ENCODE measurements at regions not wholly inside any gene's neighbourhood (a gene's known extent, or its start where the extent isn't known, plus 50 kb on each side); places are given as distances from the start of the nearest gene placed in this dataset.

DNA sequence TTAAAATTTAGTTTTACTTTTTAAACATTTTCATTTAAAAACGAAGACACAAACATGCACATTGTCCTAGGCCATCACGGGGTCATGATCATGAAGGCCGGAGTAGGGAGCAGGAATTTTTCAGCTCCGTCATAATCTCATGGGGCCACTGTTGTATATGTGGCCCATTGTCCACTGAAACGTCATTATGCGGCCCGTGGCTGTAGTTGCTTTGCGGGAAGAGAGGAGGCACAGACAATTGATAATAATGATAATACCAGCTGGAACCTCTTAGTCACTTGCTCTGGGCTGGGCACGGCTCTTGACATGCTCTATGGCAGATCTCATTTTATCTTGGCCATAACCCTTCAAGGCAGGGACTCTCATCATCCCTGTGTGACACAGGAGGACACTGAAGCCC lies 56.5 kb upstream of the FNDC1 start:
- CTCF ChIA-PET: interaction anchor here (0.6 to 1.8 kb wide), 5 partner anchors 15 to 128 kb away, joined by 3 to 5 read pairs (median 3); no protein-coding TSS in a partner anchor
- Histone ChIP-seq H3K4me1 (ENCODE audit: control insufficient read depth in 2 of 2, insufficient read depth in 2 of 2, low read length in 2 of 2) (peaks cover 34 to 37% of the 10 kb centered on the region in 2 donors), H3K27me3 (ENCODE audit: control insufficient read depth in 2 of 2, insufficient read depth in 2 of 2, low read length in 2 of 2) (no peaks in the 10 kb centered on the region), H3K36me3 (ENCODE audit: control insufficient read depth in 2 of 3, insufficient read depth in 3 of 3, low read length in 3 of 3) (no peaks in the 10 kb centered on the region), H3K9me3 (ENCODE audit: control insufficient read depth in 2 of 3, low read length in 3 of 3) (no peaks in the 10 kb centered on the region), H3K27ac (ENCODE audit: low read depth, low read length) (no peak overlapping the region), H3K4me3 (ENCODE audit: low read length) (no peak overlapping the region)
- intact Hi-C loops (cut with micrococcal nuclease): no loop called here
- H3K27me3 Mint-ChIP-seq: peaks cover 0 to 2% (median 0%) of the 10 kb centered on the region in 5 donors
- POLR2A ChIA-PET: interaction anchor here (13.3 kb wide), 1 partner anchor 73 kb away, joined by 267 read pairs; the partner anchor contains the start of gene TAGAP
- H3K36me3 Mint-ChIP-seq: no peaks in the 10 kb centered on the region
- DNase-seq (no peak), ATAC-seq (no peak)
- peaks cover 22 to 45% (median 33%) of the 10 kb centered on the region in 7 donors for H3K4me1 Mint-ChIP-seq
- no peaks in the 10 kb centered on the region for H3K9me3 Mint-ChIP-seq
- no peak overlapping the region for H3K27ac Mint-ChIP-seq
- no peak overlapping the region for H3K4me3 Mint-ChIP-seq

DNA sequence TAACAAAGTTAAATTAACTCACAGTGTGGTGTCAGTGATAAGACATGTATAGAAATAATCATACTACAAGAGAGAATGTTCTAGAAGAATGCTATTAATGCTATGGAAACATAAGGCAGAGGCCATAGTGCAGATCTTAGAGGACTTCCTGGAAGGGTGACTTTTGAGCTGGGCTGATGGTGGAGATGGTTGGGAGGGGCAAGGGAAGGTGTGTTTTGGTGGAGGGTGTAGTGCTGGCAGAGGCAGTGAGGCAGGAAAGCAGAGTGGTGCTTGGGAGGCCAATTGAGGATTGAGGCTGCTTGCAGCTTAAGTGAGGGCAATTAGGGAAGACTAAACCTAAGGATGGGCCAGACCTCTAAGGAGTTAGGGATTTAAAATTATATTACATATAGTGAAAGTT lies 58.5 kb upstream of the FNDC1 start:
- no peak for DNase-seq
- H3K27me3 ChIP-seq (ENCODE audit: control insufficient read depth in 2 of 2, insufficient read depth in 2 of 2, low read length in 2 of 2): no peaks in the 10 kb centered on the region
- H3K4me3 ChIP-seq (ENCODE audit: low read length): no peak overlapping the region
- CTCF ChIA-PET: interaction anchor here (1.1 to 10.9 kb wide), 6 partner anchors 24 to 878 kb away, joined by 3 to 220 read pairs (median 14); partner anchors contain the start of gene TAGAP
- Mint-ChIP-seq H3K4me3 (peak overlapping the region in 3 of 10 donors; percentile 0 to 38 (median 1)), H3K36me3 (no peaks in the 10 kb centered on the region), H3K27me3 (peaks cover 0 to 2% (median 0%) of the 10 kb centered on the region in 5 donors), H3K4me1 (peaks cover 37 to 65% (median 53%) of the 10 kb centered on the region in 7 donors), H3K27ac (peak overlapping the region in 8 of 9 donors; percentile 0 to 92 (median 22)), H3K9me3 (no peaks in the 10 kb centered on the region)
- ATAC-seq: no peak
- intact Hi-C loops (cut with micrococcal nuclease): loop anchor here in 1 of 2 donors (1.0 kb wide), 1 partner anchor 102 kb away; no protein-coding TSS in a partner anchor
- no peaks in the 10 kb centered on the region for H3K36me3 ChIP-seq (ENCODE audit: control insufficient read depth in 2 of 3, insufficient read depth in 3 of 3, low read length in 3 of 3)
- H3K9me3 ChIP-seq (ENCODE audit: control insufficient read depth in 2 of 3, low read length in 3 of 3): no peaks in the 10 kb centered on the region
- H3K27ac ChIP-seq (ENCODE audit: low read depth, low read length): no peak overlapping the region
- H3K4me1 ChIP-seq (ENCODE audit: control insufficient read depth in 2 of 2, insufficient read depth in 2 of 2, low read length in 2 of 2): peaks cover 52 to 55% of the 10 kb centered on the region in 2 donors
- POLR2A ChIA-PET: interaction anchor here (0.8 to 13.3 kb wide), 6 partner anchors 10 to 98 kb away, joined by 3 to 267 read pairs (median 4); partner anchors contain the start of gene TAGAP

DNA sequence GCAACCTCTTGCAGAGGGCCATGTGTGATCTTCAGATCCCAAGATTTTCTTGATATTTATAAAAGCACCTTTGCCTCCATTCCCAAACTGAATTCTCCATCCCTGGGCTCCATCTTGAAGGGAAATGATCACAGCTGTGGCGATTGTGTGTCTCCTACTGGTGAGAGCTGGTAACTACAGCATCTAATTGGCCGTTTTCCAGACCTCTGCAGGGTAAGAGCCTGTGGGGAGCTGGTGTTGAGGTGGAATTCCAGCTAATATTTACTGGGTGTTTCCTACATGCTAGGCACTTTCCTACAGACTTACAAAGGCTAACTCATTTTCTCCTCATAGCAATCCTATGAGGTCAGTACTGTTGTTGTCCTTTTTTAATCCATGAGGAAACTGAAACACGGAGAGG lies 59.2 kb upstream of the FNDC1 start:
- H3K4me1 ChIP-seq (ENCODE audit: control insufficient read depth in 2 of 2, insufficient read depth in 2 of 2, low read length in 2 of 2): peaks cover 59 to 62% of the 10 kb centered on the region in 2 donors
- Mint-ChIP-seq H3K4me3 (peak overlapping the region in 2 of 10 donors; percentile 29 to 41), H3K9me3 (no peaks in the 10 kb centered on the region), H3K4me1 (peaks cover 39 to 68% (median 58%) of the 10 kb centered on the region in 7 donors), H3K27me3 (peaks cover 0 to 2% (median 0%) of the 10 kb centered on the region in 5 donors), H3K36me3 (no peaks in the 10 kb centered on the region), H3K27ac (peak overlapping the region in 8 of 9 donors; percentile 50 to 92 (median 86))
- ChIA-PET POLR2A (interaction anchor here (0.6 to 13.3 kb wide), 11 partner anchors 11 to 291 kb away, joined by 3 to 267 read pairs (median 3); partner anchors contain the start of genes EZR, RSPH3 and TAGAP), CTCF (interaction anchor here (1.1 to 10.9 kb wide), 7 partner anchors 25 to 877 kb away, joined by 3 to 220 read pairs (median 4); partner anchors contain the start of gene TAGAP)
- no peaks in the 10 kb centered on the region for H3K36me3 ChIP-seq (ENCODE audit: control insufficient read depth in 2 of 3, insufficient read depth in 3 of 3, low read length in 3 of 3)
- no peaks in the 10 kb centered on the region for H3K27me3 ChIP-seq (ENCODE audit: control insufficient read depth in 2 of 2, insufficient read depth in 2 of 2, low read length in 2 of 2)
- ATAC-seq: no peak
- H3K9me3 ChIP-seq (ENCODE audit: control insufficient read depth in 2 of 3, low read length in 3 of 3): no peaks in the 10 kb centered on the region
- H3K27ac ChIP-seq (ENCODE audit: low read depth, low read length): no peak overlapping the region
- intact Hi-C loops (cut with micrococcal nuclease): loop anchor here in 1 of 2 donors (1.0 kb wide), 1 partner anchor 102 kb away; no protein-coding TSS in a partner anchor
- H3K4me3 ChIP-seq (ENCODE audit: low read length): no peak overlapping the region
- peak in 5 of 9 donors; percentile 31 to 50 (median 34) for DNase-seq

DNA sequence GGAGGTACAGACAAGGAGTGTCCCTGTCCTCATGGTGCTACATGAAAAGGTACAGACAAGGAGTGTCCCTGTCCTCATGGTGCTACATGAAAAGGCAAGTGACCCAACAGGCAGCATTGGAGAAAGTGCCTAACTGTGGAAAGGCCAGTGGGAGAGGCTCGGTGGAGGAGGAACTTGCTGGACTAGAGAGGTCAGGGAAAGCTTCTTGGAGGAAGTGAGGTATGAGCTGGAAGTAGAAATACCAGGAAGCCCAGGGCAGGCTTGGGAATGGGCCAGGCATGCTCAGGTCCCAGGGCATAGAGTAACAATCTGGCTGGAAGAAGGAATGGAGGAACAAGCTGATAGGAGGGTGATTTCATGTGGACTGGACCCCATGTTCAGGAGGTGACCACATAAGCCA lies 59.8 kb upstream of the FNDC1 start:
- peak overlapping the region in 2 of 10 donors; percentile 15 to 59 for H3K4me3 Mint-ChIP-seq

DNA sequence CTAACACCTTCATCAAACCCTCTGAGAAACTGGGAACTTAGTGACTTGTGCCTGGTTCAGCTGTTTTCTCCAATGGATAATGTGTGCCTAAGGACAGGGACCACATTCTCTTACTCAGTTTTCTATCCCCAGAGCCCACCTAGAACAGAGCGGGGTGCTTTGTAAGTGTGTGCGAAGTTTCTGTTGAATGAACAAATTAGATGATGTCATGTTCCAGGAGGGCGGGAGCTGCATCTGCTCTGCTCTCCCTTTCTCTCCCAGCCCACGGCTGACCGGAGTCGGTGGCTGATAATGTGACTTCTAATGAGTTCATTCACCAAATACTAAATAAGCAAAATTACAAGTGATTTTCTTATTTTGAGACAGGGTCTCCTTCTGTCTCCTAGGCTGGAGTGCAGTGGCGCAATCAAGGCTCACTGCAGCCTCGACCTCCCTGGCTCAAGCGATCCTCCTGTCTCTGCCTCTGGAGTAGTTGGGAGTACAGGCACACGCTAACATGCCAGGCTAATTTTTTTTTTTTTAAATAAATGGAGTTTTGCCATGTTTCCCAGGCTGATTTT lies 60.7 kb upstream of the FNDC1 start:
- H3K9me3 ChIP-seq (ENCODE audit: control insufficient read depth in 2 of 3, low read length in 3 of 3): no peaks in the 10 kb centered on the region
- H3K27me3 ChIP-seq (ENCODE audit: control insufficient read depth in 2 of 2, insufficient read depth in 2 of 2, low read length in 2 of 2): no peaks in the 10 kb centered on the region
- Mint-ChIP-seq H3K36me3 (no peaks in the 10 kb centered on the region), H3K4me1 (peaks cover 48 to 77% (median 73%) of the 10 kb centered on the region in 7 donors), H3K9me3 (no peaks in the 10 kb centered on the region), H3K27ac (peak overlapping the region; percentile 83 to 98 (median 92)), H3K27me3 (no peaks in the 10 kb centered on the region), H3K4me3 (peak overlapping the region in 9 of 10 donors; percentile 3 to 89 (median 81))
- DNase-seq (no peak), ATAC-seq (no peak)
- CTCF ChIA-PET: interaction anchor here (0.6 to 10.9 kb wide), 6 partner anchors 10 to 417 kb away, joined by 3 to 220 read pairs (median 20); partner anchors contain the start of gene TAGAP
- POLR2A ChIA-PET: interaction anchor here (0.5 to 13.3 kb wide), 8 partner anchors 14 to 1910 kb away, joined by 3 to 267 read pairs (median 10); partner anchors contain the start of gene TAGAP
- no peaks in the 10 kb centered on the region for H3K36me3 ChIP-seq (ENCODE audit: control insufficient read depth in 2 of 3, insufficient read depth in 3 of 3, low read length in 3 of 3)
- intact Hi-C loops (cut with micrococcal nuclease): loop anchor here (5.0 to 10.0 kb wide), 4 partner anchors 241 to 456 kb away; partner anchors contain the start of gene SYTL3 (in 2 of the 2)
- H3K4me3 ChIP-seq (ENCODE audit: low read length): no peak overlapping the region
- peaks cover 74 to 77% of the 10 kb centered on the region in 2 donors for H3K4me1 ChIP-seq (ENCODE audit: control insufficient read depth in 2 of 2, insufficient read depth in 2 of 2, low read length in 2 of 2)
- peak overlapping the region; percentile 79 for H3K27ac ChIP-seq (ENCODE audit: low read depth, low read length)

More for the DNA sequence above, 59.8 kb upstream of the FNDC1 start:
- Histone ChIP-seq H3K27ac (ENCODE audit: low read depth, low read length) (peak overlapping the region; percentile 15), H3K27me3 (ENCODE audit: control insufficient read depth in 2 of 2, insufficient read depth in 2 of 2, low read length in 2 of 2) (no peaks in the 10 kb centered on the region), H3K4me3 (ENCODE audit: low read length) (no peak overlapping the region), H3K36me3 (ENCODE audit: control insufficient read depth in 2 of 3, insufficient read depth in 3 of 3, low read length in 3 of 3) (no peaks in the 10 kb centered on the region), H3K9me3 (ENCODE audit: control insufficient read depth in 2 of 3, low read length in 3 of 3) (no peaks in the 10 kb centered on the region), H3K4me1 (ENCODE audit: control insufficient read depth in 2 of 2, insufficient read depth in 2 of 2, low read length in 2 of 2) (peaks cover 65 to 69% of the 10 kb centered on the region in 2 donors)
- Mint-ChIP-seq H3K36me3 (no peaks in the 10 kb centered on the region), H3K4me1 (peaks cover 40 to 68% (median 65%) of the 10 kb centered on the region in 7 donors), H3K27me3 (no peaks in the 10 kb centered on the region), H3K9me3 (no peaks in the 10 kb centered on the region), H3K27ac (peak overlapping the region in 8 of 9 donors; percentile 0 to 92 (median 87))
- no peak for ATAC-seq
- POLR2A ChIA-PET: interaction anchor here (0.7 to 13.3 kb wide), 8 partner anchors 15 to 290 kb away, joined by 3 to 267 read pairs (median 4); partner anchors contain the start of genes EZR, RSPH3 and TAGAP
- no peak for DNase-seq
- CTCF ChIA-PET: interaction anchor here (0.6 to 10.9 kb wide), 8 partner anchors 26 to 224 kb away, joined by 3 to 220 read pairs (median 14); partner anchors contain the start of gene TAGAP
- intact Hi-C loops (cut with micrococcal nuclease): loop anchor here (5.0 to 10.0 kb wide), 4 partner anchors 242 to 457 kb away; partner anchors contain the start of gene SYTL3 (in 2 of the 2)
